SK-N-SH (cell line): ENCODE measurements at regions not wholly inside any gene's neighbourhood (a gene's known extent, or its start where the extent isn't known, plus 50 kb on each side); places are given as distances from the start of the nearest gene placed in this dataset.

ENCODE experiments used
- CTCF ChIA-PET: fragments of 300-600, 350-600 bp; formaldehyde crosslinking; extraction: SDS; loops from one replicate; lab custom pipeline; 2021; lab: Yijun Ruan, JAX
- POLR2A ChIA-PET: fragments of 350-600 bp; sonication (Branson Sonifier 250); formaldehyde crosslinking; extraction: SDS; loops from one replicate; lab custom pipeline; 2020; ENCODE audit warnings: antibody characterized with exemption, inconsistent platforms; lab: Yijun Ruan, JAX
- DNase-seq: peaks from one replicate; pipeline ENCODE4 v3.0.0; 2012
- H2AFZ ChIP-seq: fragments of 200-600 bp; sonication (generic); 2 replicates; pipeline ENCODE4 v1.8.1; 2016; ENCODE audit warnings: antibody characterized with exemption, mild to moderate bottlenecking, low read depth
- H3F3A ChIP-seq: fragments of 200-600 bp; sonication (generic); replicated peaks from 2 replicates; pipeline ENCODE3; 2016; ENCODE audit warnings: antibody characterized with exemption, mild to moderate bottlenecking; ENCODE audit not compliant: insufficient read depth
- H3K27ac ChIP-seq, 2 experiments: fragments of 200-500 bp in 1 of 2; fragments of 200-600 bp in 1 of 2; sonication (Bioruptor generic) in 1 of 2; sonication (generic), shearing (Covaris generic) in 1 of 2; 2 replicates each; pipeline versions ENCODE4 v1.5.1 to v1.6.1; 2014 to 2016; ENCODE audit warnings: low read depth in 2 of 2, inconsistent platforms in 1 of 2, low read length in 1 of 2, mild to moderate bottlenecking in 1 of 2, mixed read lengths in 1 of 2
- H3K27me3 ChIP-seq: fragments of 200-600 bp; sonication (generic), shearing (Covaris generic); 2 replicates; pipeline ENCODE4 v1.6.1; 2016; ENCODE audit warnings: mixed run types; ENCODE audit not compliant: insufficient read depth
- H3K36me3 ChIP-seq, 2 experiments: fragments of 200-500 bp in 1 of 2; fragments of 200-600 bp in 1 of 2; sonication (Bioruptor generic) in 1 of 2; sonication (generic) in 1 of 2; replicated peaks in 1 of 2; 2 replicates each; pipeline versions ENCODE3 to v1.5.1; 2014 to 2016; ENCODE audit warnings: low read length in 1 of 2, mild to moderate bottlenecking in 1 of 2; ENCODE audit not compliant: insufficient read depth in 2 of 2, control insufficient read depth in 1 of 2
- H3K4me1 ChIP-seq, 2 experiments: fragments of 200-500 bp in 1 of 2; fragments of 200-600 bp in 1 of 2; sonication (Bioruptor generic) in 1 of 2; sonication (generic), shearing (Covaris generic) in 1 of 2; 2 replicates each; pipeline versions ENCODE4 v1.5.1 to v1.6.1; 2014 to 2016; ENCODE audit warnings: low read depth in 1 of 2, low read length in 1 of 2, mixed run types in 1 of 2; ENCODE audit not compliant: insufficient read depth in 2 of 2, control insufficient read depth in 1 of 2
- H3K4me2 ChIP-seq: fragments of 200-600 bp; sonication (generic), shearing (Covaris generic); 2 replicates; pipeline ENCODE4 v1.6.1; 2017; ENCODE audit warnings: mixed run types
- H3K4me3 ChIP-seq, 2 experiments: fragments of 200-500 bp in 1 of 2; fragments of 200-600 bp in 1 of 2; sonication (Bioruptor generic) in 1 of 2; sonication (generic), shearing (Covaris generic) in 1 of 2; 2 replicates each; pipeline versions ENCODE4 v1.5.1 to v1.8.1; 2014 to 2016; ENCODE audit warnings: low read depth in 2 of 2, inconsistent platforms in 1 of 2, low read length in 1 of 2, mild to moderate bottlenecking in 1 of 2, mixed read lengths in 1 of 2, moderate library complexity in 1 of 2
- H3K79me2 ChIP-seq: fragments of 200-600 bp; sonication (generic); 2 replicates; pipeline ENCODE4 v1.8.1; 2017; ENCODE audit warnings: mild to moderate bottlenecking; ENCODE audit not compliant: insufficient read depth
- H3K9ac ChIP-seq: fragments of 200-600 bp; sonication (generic); 2 replicates; pipeline ENCODE4 v1.6.1; 2017; ENCODE audit warnings: mixed run types
- H3K9me2 ChIP-seq: fragments of 200-600 bp; sonication (generic); 2 replicates; pipeline ENCODE4 v1.6.1; 2017; ENCODE audit warnings: mixed run types
- H3K9me3 ChIP-seq: fragments of 200-600 bp; sonication (generic); 2 replicates; pipeline ENCODE4 v1.6.1; 2017; ENCODE audit warnings: mixed run types, mild to moderate bottlenecking, moderate library complexity
- H4K20me1 ChIP-seq: fragments of 200-600 bp; sonication (generic); 2 replicates; pipeline ENCODE4 v1.6.1; 2017; ENCODE audit warnings: mild to moderate bottlenecking, mixed run types; ENCODE audit not compliant: insufficient read depth
- CTCF ChIP-seq: fragments of 200-600 bp; sonication (generic); IDR thresholded peaks from 2 replicates; pipeline ENCODE4 v1.6.1; 2017; ENCODE audit warnings: antibody characterized with exemption, mild to moderate bottlenecking, moderate library complexity
- FOXM1 ChIP-seq: IDR thresholded peaks from 2 replicates; pipeline ENCODE4 v1.4.0; 2012; ENCODE audit warnings: low read depth, mild to moderate bottlenecking
- GATA2 ChIP-seq: sonication (generic); formaldehyde crosslinking; IDR thresholded peaks from 2 replicates; pipeline ENCODE4 v1.5.0; 2020; ENCODE audit warnings: mild to moderate bottlenecking, missing genetic modification reagents
- IRF3 ChIP-seq: fragments of 150-350 bp; IDR thresholded peaks from 2 replicates; pipeline ENCODE4 v1.6.1; 2016; ENCODE audit warnings: mild to moderate bottlenecking, low read depth, low read length
- MAX ChIP-seq: IDR thresholded peaks from 2 replicates; pipeline ENCODE4 v1.4.0; 2012; ENCODE audit warnings: low read depth
- PBX3 ChIP-seq: IDR thresholded peaks from 2 replicates; pipeline ENCODE4; 2012
- RAD21 ChIP-seq: IDR thresholded peaks from 2 replicates; pipeline ENCODE4 v1.6.1; 2012; ENCODE audit warnings: mild to moderate bottlenecking, low read length
- TCF12 ChIP-seq: IDR thresholded peaks from 2 replicates; pipeline ENCODE4 v1.4.0; 2012
- TEAD4 ChIP-seq: IDR thresholded peaks from 2 replicates; pipeline ENCODE4 v1.4.0; 2012; ENCODE audit warnings: mild to moderate bottlenecking, borderline replicate concordance; ENCODE audit not compliant: insufficient read depth
- USF2 ChIP-seq: fragments of 150-350 bp; IDR thresholded peaks from 2 replicates; pipeline ENCODE4 v1.6.1; 2017; ENCODE audit warnings: antibody characterized with exemption, low read length, low read depth, borderline replicate concordance
- ZBTB33 ChIP-seq: IDR thresholded peaks from 2 replicates; pipeline ENCODE4 v1.4.0; 2012; ENCODE audit warnings: low read depth, borderline replicate concordance
- WGBS: methylation state at CpG from one replicate; pipeline ENCODE4 v1.1.6; 2017; ENCODE audit warnings: low lambda C conversion rate; 5-methylcytosine and 5-hydroxymethylcytosine counted together

- CTCF ChIA-PET, result no interaction called here
- H3F3A ChIP-seq, result no peaks in the 10 kb centered on the region
- TF ChIP-seq TEAD4 (no peak), IRF3 (no peak), MAX (no peak), PBX3 (no peak), FOXM1 (no peak), ZBTB33 (no peak), USF2 (no peak), CTCF (no peak), TCF12 (no peak), RAD21 (no peak), GATA2 (no peak)
These were observed 230.8 kb downstream of the ABCC12 start for GRCh38 chr16:47924950-47925349.

More at GRCh38 chr16:47924950-47925349, 230.8 kb downstream of the ABCC12 start:
- Histone ChIP-seq H3K9me2 (no peaks in the 10 kb centered on the region), H3K36me3 (no peaks in the 10 kb centered on the region), H3K27ac (no peak overlapping the region), H3K4me1 (no peaks in the 10 kb centered on the region), H3K4me3 (no peak overlapping the region), H4K20me1 (no peaks in the 10 kb centered on the region), H2AFZ (no peak overlapping the region), H3K4me2 (no peak overlapping the region), H3K9ac (no peak overlapping the region), H3K9me3 (no peaks in the 10 kb centered on the region), H3K79me2 (no peaks in the 10 kb centered on the region), H3K27me3 (no peaks in the 10 kb centered on the region)
- DNase-seq, result no peak
- POLR2A ChIA-PET, result no interaction called here
- WGBS, result 43% methylated on average over 2 of the region's 2 CpGs
